HK-2 (cell line): ENCODE measurements at regions not wholly inside any gene's neighbourhood (a gene's known extent, or its start where the extent isn't known, plus 50 kb on each side); places are given as distances from the start of the nearest gene placed in this dataset.

Experiments
- DNase-seq: peaks from one replicate; pipeline ENCODE4 v3.0.0-alpha.2; 2018; ENCODE audit not compliant: unreplicated experiment

DNA sequence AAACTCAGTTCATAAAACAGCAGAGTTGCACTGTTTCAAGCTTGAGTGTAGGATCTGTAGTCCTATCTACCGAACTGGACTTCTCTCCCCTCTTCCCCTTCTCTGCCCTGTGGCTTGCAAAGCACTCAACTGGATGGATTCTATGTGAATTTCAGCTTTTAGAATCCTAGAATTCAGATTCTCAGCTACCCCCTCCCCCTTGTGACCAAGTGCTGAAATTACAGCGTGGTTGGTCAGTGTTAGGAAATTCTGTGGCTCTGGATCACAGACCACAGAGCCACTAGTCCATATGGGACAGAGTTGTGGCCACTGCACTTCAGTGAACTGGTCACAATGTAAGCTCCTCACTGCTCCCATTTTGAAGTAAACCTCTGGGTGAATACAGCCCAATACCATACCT lies 64.6 kb upstream of the TRPC5 start:
- peak; percentile 2 for DNase-seq

DNA sequence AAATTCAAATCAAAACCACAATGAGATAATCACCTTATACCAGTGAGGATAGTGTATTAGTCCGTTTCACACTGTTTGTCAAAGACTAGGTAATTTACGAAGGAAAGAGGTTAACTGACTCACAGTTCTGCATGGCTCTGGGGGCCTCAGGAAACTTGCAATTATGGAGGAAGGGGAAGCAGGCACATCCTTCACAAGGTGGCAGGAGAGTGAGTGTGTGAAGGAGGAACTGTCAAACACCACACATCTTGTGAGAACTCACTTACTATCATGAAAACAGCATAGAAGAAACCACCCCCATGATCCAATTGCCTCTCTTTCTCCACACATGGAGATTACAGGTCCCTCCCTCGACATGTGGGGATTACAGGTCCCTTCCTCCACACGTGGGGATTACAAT lies 54.7 kb upstream of the TRPC5 start:
- no peak for DNase-seq
